GM18861 (cell line): ENCODE measurements at regions not wholly inside any gene's neighbourhood (a gene's known extent, or its start where the extent isn't known, plus 50 kb on each side); places are given as distances from the start of the nearest gene placed in this dataset.

ENCODE experiments used
- ATAC-seq: cut with Tn5 transposase; IDR thresholded peaks from one replicate; pipeline ENCODE4 v1.9.1; 2021; ENCODE audit not compliant: unreplicated experiment

GRCh38 chr22:48596111-48596850 is 1231.4 kb downstream of the BRD1 start:
- ATAC-seq, result no peak

GRCh38 chr22:48595511-48595905 is 1232.2 kb downstream of the BRD1 start:
- ATAC-seq, result no peak

- no peak for ATAC-seq
Measured at GRCh38 chr22:48594757-48595510, 1232.7 kb downstream of the BRD1 start.

GRCh38 chr22:48594016-48594756 is 1233.5 kb downstream of the BRD1 start:
- ATAC-seq, result no peak

GRCh38 chr22:48593551-48593950 is 1234.1 kb downstream of the BRD1 start:
- no peak for ATAC-seq

GRCh38 chr22:48592931-48593330 is 1234.7 kb downstream of the BRD1 start:
- ATAC-seq, result no peak

- no peak for ATAC-seq
Measured at GRCh38 chr22:48592488-48592887, 1235.2 kb downstream of the BRD1 start.

GRCh38 chr22:48592066-48592345 is 1235.7 kb downstream of the BRD1 start:
- ATAC-seq, result no peak

GRCh38 chr22:48591286-48592065 is 1236.2 kb downstream of the BRD1 start:
- ATAC-seq, result no peak

- ATAC-seq, result no peak
Measured at GRCh38 chr22:48589901-48590300, 1237.8 kb downstream of the BRD1 start.

- no peak for ATAC-seq
Measured at GRCh38 chr22:48588878-48589450, 1238.7 kb downstream of the BRD1 start.

GRCh38 chr22:48588151-48588877 is 1239.4 kb downstream of the BRD1 start:
- ATAC-seq, result no peak

GRCh38 chr22:48587236-48587865 is 1240.3 kb downstream of the BRD1 start:
- ATAC-seq, result no peak

GRCh38 chr22:48586799-48587185 is 1240.9 kb downstream of the BRD1 start:
- no peak for ATAC-seq

- ATAC-seq, result no peak
Measured at GRCh38 chr22:48585916-48586798, 1241.5 kb downstream of the BRD1 start.

- ATAC-seq, result no peak
Measured at GRCh38 chr22:48584170-48584569, 1243.5 kb downstream of the BRD1 start.

- ATAC-seq, result no peak
Measured at GRCh38 chr22:48581796-48582469, 1245.7 kb downstream of the BRD1 start.

- ATAC-seq, result no peak
Measured at GRCh38 chr22:48581205-48581766, 1246.4 kb downstream of the BRD1 start.
